ENCODE measurements at regions not wholly inside any gene's neighbourhood (a gene's known extent, or its start where the extent isn't known, plus 50 kb on each side); places are given as distances from the start of the nearest gene placed in this dataset.

- ATAC-seq (ENCODE audit: poor library complexity) (no peak), DNase-seq (no peak)
- no peaks in the 10 kb centered on the region for H3K4me1 ChIP-seq (ENCODE audit: insufficient read depth, low read length)
- H3K4me3 ChIP-seq (ENCODE audit: low read length), result no peak overlapping the region
- H3K27ac ChIP-seq (ENCODE audit: low read depth in 1 of 2, low read length in 2 of 2), result no peak overlapping the region
- Mint-ChIP-seq H3K4me3 (no peak overlapping the region), H3K9me3 (no peaks in the 10 kb centered on the region), H3K27me3 (peaks cover 7% of the 10 kb centered on the region), H3K4me1 (ENCODE audit: low read depth) (peaks cover 5% of the 10 kb centered on the region), H3K36me3 (ENCODE audit: low read depth) (no peaks in the 10 kb centered on the region), H3K27ac (no peak overlapping the region)
- POLR2A ChIA-PET, result no interaction called here
- no peaks in the 10 kb centered on the region for H3K36me3 ChIP-seq (ENCODE audit: insufficient read depth, low read length)
- TF ChIP-seq, protein P1, sequence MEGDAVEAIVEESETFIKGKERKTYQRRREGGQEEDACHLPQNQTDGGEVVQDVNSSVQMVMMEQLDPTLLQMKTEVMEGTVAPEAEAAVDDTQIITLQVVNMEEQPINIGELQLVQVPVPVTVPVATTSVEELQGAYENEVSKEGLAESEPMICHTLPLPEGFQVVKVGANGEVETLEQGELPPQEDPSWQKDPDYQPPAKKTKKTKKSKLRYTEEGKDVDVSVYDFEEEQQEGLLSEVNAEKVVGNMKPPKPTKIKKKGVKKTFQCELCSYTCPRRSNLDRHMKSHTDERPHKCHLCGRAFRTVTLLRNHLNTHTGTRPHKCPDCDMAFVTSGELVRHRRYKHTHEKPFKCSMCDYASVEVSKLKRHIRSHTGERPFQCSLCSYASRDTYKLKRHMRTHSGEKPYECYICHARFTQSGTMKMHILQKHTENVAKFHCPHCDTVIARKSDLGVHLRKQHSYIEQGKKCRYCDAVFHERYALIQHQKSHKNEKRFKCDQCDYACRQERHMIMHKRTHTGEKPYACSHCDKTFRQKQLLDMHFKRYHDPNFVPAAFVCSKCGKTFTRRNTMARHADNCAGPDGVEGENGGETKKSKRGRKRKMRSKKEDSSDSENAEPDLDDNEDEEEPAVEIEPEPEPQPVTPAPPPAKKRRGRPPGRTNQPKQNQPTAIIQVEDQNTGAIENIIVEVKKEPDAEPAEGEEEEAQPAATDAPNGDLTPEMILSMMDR (IDR thresholded peaks at IDR 0.05), result no peak
- CTCF ChIA-PET, result no interaction called here
- no peaks in the 10 kb centered on the region for H3K27me3 ChIP-seq (ENCODE audit: control insufficient read depth in 1 of 2, insufficient read depth in 2 of 2, low read length in 2 of 2)
- no peaks in the 10 kb centered on the region for H3K9me3 ChIP-seq (ENCODE audit: control insufficient read depth in 1 of 2, insufficient read depth in 1 of 2, low read length in 2 of 2)
- intact Hi-C loops (cut with DNase I, micrococcal nuclease), result loop anchor here (5.0 to 10.0 kb wide), 4 partner anchors 246 to 813 kb away; partner anchors contain the start of gene PRDM1 (in 1 of the 2)
Measured at GRCh38 chr6:105489216-105489530, 86.3 kb upstream of the PREP start.

- Mint-ChIP-seq H3K9me3 (no peaks in the 10 kb centered on the region), H3K27ac (no peak overlapping the region), H3K27me3 (peaks cover 8% of the 10 kb centered on the region), H3K4me3 (no peak overlapping the region), H3K36me3 (ENCODE audit: low read depth) (no peaks in the 10 kb centered on the region), H3K4me1 (ENCODE audit: low read depth) (peaks cover 5% of the 10 kb centered on the region)
- no peak overlapping the region for H3K27ac ChIP-seq (ENCODE audit: low read depth in 1 of 2, low read length in 2 of 2)
- no peak overlapping the region for H3K4me3 ChIP-seq (ENCODE audit: low read length)
- no peaks in the 10 kb centered on the region for H3K9me3 ChIP-seq (ENCODE audit: control insufficient read depth in 1 of 2, insufficient read depth in 1 of 2, low read length in 2 of 2)
- ChIA-PET POLR2A (no interaction called here), CTCF (no interaction called here)
- no peaks in the 10 kb centered on the region for H3K4me1 ChIP-seq (ENCODE audit: insufficient read depth, low read length)
- H3K27me3 ChIP-seq (ENCODE audit: control insufficient read depth in 1 of 2, insufficient read depth in 2 of 2, low read length in 2 of 2), result no peaks in the 10 kb centered on the region
- intact Hi-C loops (cut with DNase I, micrococcal nuclease), result loop anchor here (5.0 to 10.0 kb wide), 4 partner anchors 246 to 814 kb away; partner anchors contain the start of gene PRDM1 (in 1 of the 2)
- no peaks in the 10 kb centered on the region for H3K36me3 ChIP-seq (ENCODE audit: insufficient read depth, low read length)
- ATAC-seq (ENCODE audit: poor library complexity) (no peak), DNase-seq (no peak)
- TF ChIP-seq, protein P1 (IDR thresholded peaks at IDR 0.05), result no peak
Measured at GRCh38 chr6:105488516-105489215, 85.8 kb upstream of the PREP start.

DNA sequence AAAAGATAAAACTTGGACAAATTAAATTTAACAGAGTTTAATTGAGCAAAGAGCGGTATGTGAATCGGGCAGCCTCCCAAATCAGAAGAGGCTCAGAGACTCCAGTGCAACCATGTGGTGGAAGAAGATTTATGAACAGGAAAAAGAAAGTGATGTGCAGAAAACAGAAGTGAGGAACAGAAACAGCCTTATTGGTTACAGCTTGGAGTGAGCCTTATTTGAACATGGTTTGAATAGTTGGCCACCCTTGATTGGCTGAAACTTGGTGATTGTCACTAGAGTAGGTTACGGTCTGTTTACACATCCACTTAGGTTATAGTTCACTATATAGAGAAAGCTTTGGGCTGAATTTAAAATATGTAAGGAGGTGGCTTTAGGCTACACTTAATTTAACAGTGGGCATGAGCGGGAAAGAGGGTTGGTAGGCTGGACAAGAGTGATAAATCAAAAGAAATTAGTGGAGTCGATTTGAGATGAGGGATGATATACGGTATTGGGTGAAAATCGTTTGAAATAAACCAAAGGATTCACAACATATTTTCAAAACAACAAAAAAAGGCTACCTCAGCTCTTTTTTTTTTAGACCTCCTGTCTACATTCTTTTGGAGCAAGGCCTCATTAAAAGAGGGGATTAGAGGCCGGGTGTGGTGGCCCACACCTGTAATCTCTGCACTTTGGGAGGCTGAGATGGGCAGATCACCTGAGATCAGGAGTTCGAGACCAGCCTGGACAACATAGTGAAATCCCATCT, 84.3 kb upstream of the PREP start:
- H3K36me3 ChIP-seq (ENCODE audit: insufficient read depth, low read length), result no peaks in the 10 kb centered on the region
- H3K4me1 ChIP-seq (ENCODE audit: insufficient read depth, low read length), result no peaks in the 10 kb centered on the region
- DNase-seq (no peak), ATAC-seq (ENCODE audit: poor library complexity) (no peak)
- H3K27me3 Mint-ChIP-seq, result peaks cover 10% of the 10 kb centered on the region
- no peak overlapping the region for H3K27ac ChIP-seq (ENCODE audit: low read depth in 1 of 2, low read length in 2 of 2)
- CTCF ChIA-PET, result no interaction called here
- H3K4me3 ChIP-seq (ENCODE audit: low read length), result no peak overlapping the region
- H3K9me3 Mint-ChIP-seq, result no peaks in the 10 kb centered on the region
- H3K27ac Mint-ChIP-seq, result no peak overlapping the region
- H3K9me3 ChIP-seq (ENCODE audit: control insufficient read depth in 1 of 2, insufficient read depth in 1 of 2, low read length in 2 of 2), result no peaks in the 10 kb centered on the region
- POLR2A ChIA-PET, result no interaction called here
- intact Hi-C loops (cut with DNase I, micrococcal nuclease), result loop anchor here (5.0 to 10.0 kb wide), 4 partner anchors 248 to 815 kb away; partner anchors contain the start of gene PRDM1 (in 1 of the 2)
- TF ChIP-seq, protein P1 (IDR thresholded peaks at IDR 0.05), result no peak
- H3K36me3 Mint-ChIP-seq (ENCODE audit: low read depth), result no peaks in the 10 kb centered on the region
- peaks cover 5% of the 10 kb centered on the region for H3K4me1 Mint-ChIP-seq (ENCODE audit: low read depth)
- no peak overlapping the region for H3K4me3 Mint-ChIP-seq
- H3K27me3 ChIP-seq (ENCODE audit: control insufficient read depth in 1 of 2, insufficient read depth in 2 of 2, low read length in 2 of 2), result no peaks in the 10 kb centered on the region
